B cell (primary cell): ENCODE measurements at regions not wholly inside any gene's neighbourhood (a gene's known extent, or its start where the extent isn't known, plus 50 kb on each side); places are given as distances from the start of the nearest gene placed in this dataset.

Experiments
- ATAC-seq: fragments of 200-7000 bp; cut with Tn5 transposase; one replicate; pipeline ENCODE4 v1.10.0; 2021; ENCODE audit warnings: low read depth, mild to moderate bottlenecking, moderate number of reproducible peaks, moderate library complexity
- CTCF ChIA-PET: fragments of 350-600 bp; sonication (Branson Sonifier 250); formaldehyde crosslinking; loops from one replicate; lab custom pipeline; 2021; ENCODE audit warnings: antibody characterized with exemption, inconsistent platforms; lab: Charles Lee
- POLR2A ChIA-PET: fragments of 350-600 bp; sonication (Branson Sonifier 250); formaldehyde crosslinking; loops from one replicate; lab custom pipeline; 2021; ENCODE audit warnings: antibody characterized with exemption; lab: Charles Lee
- DNase-seq: peaks from one replicate; pipeline ENCODE4 v3.0.0; 2013
- H2AFZ ChIP-seq: 2 replicates; pipeline ENCODE4 v1.6.1; 2012; ENCODE audit warnings: mild to moderate bottlenecking, low read depth, low read length; ENCODE audit not compliant: insufficient read depth, poor library complexity, severe bottlenecking
- H3K27ac ChIP-seq, 2 donors: 1 replicate in 1 of 2; 2 replicates in 1 of 2; pipeline ENCODE4 v1.5.1; 2012 to 2013; ENCODE audit warnings: low read length in 2 of 2, mild to moderate bottlenecking in 2 of 2, moderate library complexity in 1 of 2
- H3K27me3 ChIP-seq, 4 experiments: fragments of 200-600 bp in 1 of 4; sonication (generic) in 1 of 4; replicated peaks in 1 of 4; 1 replicate in 2 of 4; 2 replicates in 2 of 4; pipeline versions ENCODE4 v1.6.1 to v1.7.0; 2013 to 2016; ENCODE audit warnings: low read length in 3 of 4, mild to moderate bottlenecking in 2 of 4, mixed read lengths in 1 of 4, moderate library complexity in 1 of 4; ENCODE audit not compliant: insufficient read depth in 4 of 4, control insufficient read depth in 3 of 4; ENCODE audit errors: control extremely low read depth in 1 of 4
- H3K36me3 ChIP-seq, 2 experiments: replicated peaks in 1 of 2; 1 replicate in 1 of 2; 2 replicates in 1 of 2; pipeline versions ENCODE4 v1.6.1 to v1.7.1; 2013; ENCODE audit warnings: low read length in 1 of 2; ENCODE audit not compliant: insufficient read depth in 2 of 2, control insufficient read depth in 1 of 2; ENCODE audit errors: control extremely low read depth in 1 of 2, extremely low read depth in 1 of 2
- H3K4me1 ChIP-seq, 2 donors: fragments of 200-600 bp in 1 of 2; sonication (generic) in 1 of 2; 1 replicate in 1 of 2; 2 replicates in 1 of 2; pipeline versions ENCODE4 v1.5.1 to v1.6.1; 2013 to 2017; ENCODE audit warnings: low read length in 2 of 2; ENCODE audit not compliant: control insufficient read depth in 2 of 2, insufficient read depth in 2 of 2
- H3K4me2 ChIP-seq: replicated peaks from 2 replicates; pipeline ENCODE3; 2012; ENCODE audit warnings: mild to moderate bottlenecking, low read depth, low read length; ENCODE audit not compliant: poor library complexity, severe bottlenecking
- H3K4me3 ChIP-seq, 5 experiments: fragments of 200-600 bp in 1 of 5; sonication (generic) in 1 of 5; 1 replicate in 3 of 5; 2 replicates in 2 of 5; pipeline versions ENCODE4 v1.5.1 to v1.7.0; 2011 to 2016; ENCODE audit warnings: low read length in 4 of 5, mild to moderate bottlenecking in 4 of 5, low read depth in 2 of 5, control low read depth in 1 of 5, moderate library complexity in 1 of 5; ENCODE audit not compliant: insufficient read depth in 1 of 5; ENCODE audit errors: control extremely low read depth in 1 of 5, extremely low read depth in 1 of 5
- H3K79me2 ChIP-seq: fragments of 200-600 bp; sonication (generic); one replicate; pipeline ENCODE4 v1.6.0; 2016; ENCODE audit warnings: low read length; ENCODE audit not compliant: control insufficient read depth, insufficient read depth
- H3K9ac ChIP-seq: fragments of 200-600 bp; sonication (generic); 2 replicates; pipeline ENCODE4 v1.6.1; 2017; ENCODE audit warnings: mild to moderate bottlenecking, low read length, moderate library complexity
- H3K9me3 ChIP-seq, 3 donors: one replicate each; pipeline versions ENCODE4 v1.6.1 to v1.7.1; 2013; ENCODE audit warnings: low read length in 2 of 3; ENCODE audit not compliant: control insufficient read depth in 2 of 3, insufficient read depth in 1 of 3; ENCODE audit errors: control extremely low read depth in 1 of 3
- H4K20me1 ChIP-seq: 2 replicates; pipeline ENCODE4 v1.6.0; 2012; ENCODE audit warnings: mild to moderate bottlenecking, low read length; ENCODE audit not compliant: insufficient read depth, control insufficient read depth, poor library complexity, severe bottlenecking
- H3K27ac Mint-ChIP-seq: one replicate; pipeline ENCODE4 v1.8.0; 2021; ENCODE audit warnings: mixed read lengths
- H3K27me3 Mint-ChIP-seq: one replicate; pipeline ENCODE4 v1.8.0; 2021; ENCODE audit warnings: mixed read lengths
- H3K4me1 Mint-ChIP-seq: one replicate; pipeline ENCODE4 v1.8.0; 2021; ENCODE audit warnings: mixed read lengths
- H3K4me3 Mint-ChIP-seq: one replicate; pipeline ENCODE4 v1.8.0; 2021; ENCODE audit warnings: mixed read lengths
- H3K9me3 Mint-ChIP-seq: one replicate; pipeline ENCODE4 v1.8.0; 2022; ENCODE audit warnings: mixed read lengths; ENCODE audit not compliant: insufficient read depth
- EZH2 ChIP-seq: IDR thresholded peaks from 2 replicates; pipeline ENCODE4 v1.6.1; 2012; ENCODE audit warnings: borderline replicate concordance, low read depth, mild to moderate bottlenecking, moderate library complexity, low read length; ENCODE audit not compliant: insufficient read depth, poor library complexity, severe bottlenecking
- WGBS: methylation state at CpG from one replicate; pipeline ENCODE4 v1.1.5; 2013; ENCODE audit warnings: missing lambda C conversion rate; ENCODE audit not compliant: insufficient coverage; 5-methylcytosine and 5-hydroxymethylcytosine counted together
- intact Hi-C: fragments of 100-400 bp; cut with micrococcal nuclease; formaldehyde crosslinking; loops from one replicate; pipeline ENCODE4 v1.10.0; 2022
- TF ChIP-seq, protein P1 (sequence below): fragments of 200-600 bp; IDR thresholded peaks from one replicate; pipeline ENCODE4 v1.8.0; 2022; ENCODE audit warnings: antibody characterized with exemption, mild to moderate bottlenecking

DNA sequence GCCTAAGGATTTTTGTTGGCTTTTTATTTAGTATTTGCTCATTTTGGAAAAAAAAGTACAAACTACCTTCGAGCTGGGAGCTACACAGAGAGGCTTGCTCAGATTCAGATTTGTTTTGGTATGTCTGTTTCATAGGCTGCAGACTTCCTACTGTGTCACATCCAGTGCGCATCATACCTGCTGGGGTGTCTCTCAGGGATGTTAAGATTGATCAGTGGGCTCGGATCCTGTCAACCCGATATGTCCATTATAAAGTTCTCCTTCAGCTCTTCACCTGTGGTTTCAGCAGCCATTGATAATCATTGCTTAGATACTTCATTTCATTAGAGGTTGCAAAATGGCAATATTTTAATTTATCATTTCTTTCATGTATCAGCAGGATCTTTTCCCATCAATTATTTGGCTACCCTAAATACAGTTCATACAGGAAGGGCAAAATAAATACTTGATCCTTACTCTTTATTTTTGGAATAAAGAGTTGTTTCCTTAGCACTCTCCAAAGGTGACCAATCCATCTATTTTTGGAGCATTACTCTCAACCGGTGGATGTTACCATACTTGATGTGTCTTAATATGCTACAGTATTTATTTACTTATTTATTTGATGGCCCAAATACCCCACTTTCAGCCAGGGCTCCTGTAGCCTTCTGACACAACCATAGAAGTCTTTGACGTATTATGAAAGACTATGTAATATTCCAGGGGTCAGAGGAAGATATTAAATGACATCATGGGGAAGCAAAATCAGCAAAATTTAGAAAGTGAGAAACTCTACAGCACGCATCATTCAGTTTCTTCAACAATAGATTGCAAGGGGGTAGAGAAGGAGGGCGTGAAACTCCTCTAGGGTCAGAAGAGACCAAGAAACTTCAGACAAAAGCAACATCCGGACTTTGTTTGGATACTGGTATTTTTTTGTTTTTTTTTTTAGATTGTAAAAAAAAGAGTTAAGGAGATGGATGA lies 55.3 kb upstream of the HNRNPU start:
- Mint-ChIP-seq H3K4me1 (peaks cover 23% of the 10 kb centered on the region), H3K27ac (no peak overlapping the region), H3K27me3 (peaks cover 6% of the 10 kb centered on the region), H3K9me3 (no peaks in the 10 kb centered on the region), H3K4me3 (peak overlapping the region; percentile 92)
- Histone ChIP-seq H3K4me3 (peak overlapping the region in 4 of 5 experiments; percentile 51 to 66 (median 60)), H3K79me2 (peaks cover 3% of the 10 kb centered on the region), H4K20me1 (no peaks in the 10 kb centered on the region), H3K36me3 (no peaks in the 10 kb centered on the region), H3K4me2 (peak overlapping the region; percentile 75), H2AFZ (peak overlapping the region; percentile 75), H3K9ac (peak overlapping the region; percentile 54), H3K9me3 (no peaks in the 10 kb centered on the region), H3K4me1 (peaks cover 27 to 30% of the 10 kb centered on the region in 2 donors), H3K27me3 (no peaks in the 10 kb centered on the region), H3K27ac (peak overlapping the region in 1 of 2 donors; percentile 38)
- DNase-seq (no peak), ATAC-seq (no peak)
- intact Hi-C loops, result no loop called here
- WGBS, result 56% methylated on average over 2 of the region's 9 CpGs
- ChIA-PET CTCF (interaction anchor here (0.6 to 1.6 kb wide), 4 partner anchors 30 to 57 kb away, joined by 3 to 5 read pairs (median 4); a partner anchor contains a TSS), POLR2A (interaction anchor here (0.9 to 1.0 kb wide), 2 partner anchors 50 to 56 kb away, joined by 5 read pairs; partner anchors contain the start of gene HNRNPU)
- TF ChIP-seq EZH2, result no peak
- TF ChIP-seq, protein P1, sequence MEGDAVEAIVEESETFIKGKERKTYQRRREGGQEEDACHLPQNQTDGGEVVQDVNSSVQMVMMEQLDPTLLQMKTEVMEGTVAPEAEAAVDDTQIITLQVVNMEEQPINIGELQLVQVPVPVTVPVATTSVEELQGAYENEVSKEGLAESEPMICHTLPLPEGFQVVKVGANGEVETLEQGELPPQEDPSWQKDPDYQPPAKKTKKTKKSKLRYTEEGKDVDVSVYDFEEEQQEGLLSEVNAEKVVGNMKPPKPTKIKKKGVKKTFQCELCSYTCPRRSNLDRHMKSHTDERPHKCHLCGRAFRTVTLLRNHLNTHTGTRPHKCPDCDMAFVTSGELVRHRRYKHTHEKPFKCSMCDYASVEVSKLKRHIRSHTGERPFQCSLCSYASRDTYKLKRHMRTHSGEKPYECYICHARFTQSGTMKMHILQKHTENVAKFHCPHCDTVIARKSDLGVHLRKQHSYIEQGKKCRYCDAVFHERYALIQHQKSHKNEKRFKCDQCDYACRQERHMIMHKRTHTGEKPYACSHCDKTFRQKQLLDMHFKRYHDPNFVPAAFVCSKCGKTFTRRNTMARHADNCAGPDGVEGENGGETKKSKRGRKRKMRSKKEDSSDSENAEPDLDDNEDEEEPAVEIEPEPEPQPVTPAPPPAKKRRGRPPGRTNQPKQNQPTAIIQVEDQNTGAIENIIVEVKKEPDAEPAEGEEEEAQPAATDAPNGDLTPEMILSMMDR, result no peak
